ENCODE measurements at regions not wholly inside any gene's neighbourhood (a gene's known extent, or its start where the extent isn't known, plus 50 kb on each side); places are given as distances from the start of the nearest gene placed in this dataset.

- Histone ChIP-seq H3K9me3 (no peaks in the 10 kb centered on the region), H3K27me3 (peaks cover 0 to 6% (median 4%) of the 10 kb centered on the region in 3 donors), H3K36me3 (no peaks in the 10 kb centered on the region), H3K27ac (no peak overlapping the region), H3K4me3 (no peak overlapping the region), H3K4me1 (peaks cover 0 to 37% (median 4%) of the 10 kb centered on the region in 4 donors)
- WGBS, 5 donors = 77 to 82% (median 77%) methylated on average over 12 to 14 of the region's 14 CpGs
- intact Hi-C loops (cut with DNase I; ENCODE audit: low total_unique reads) = no loop called here
- DNase-seq = no peak
- TF ChIP-seq POLR2A (IDR thresholded peaks at IDR 0.05) (no peak), CTCF (IDR thresholded peaks at IDR 0.05) (no peak), EP300 (IDR thresholded peaks at IDR 0.05) (no peak), POLR2AphosphoS5 (IDR thresholded peaks at IDR 0.05) (no peak)
Observed at GRCh38 chr20:57809661-57810172, 99.9 kb upstream of the PMEPA1 start.

DNA sequence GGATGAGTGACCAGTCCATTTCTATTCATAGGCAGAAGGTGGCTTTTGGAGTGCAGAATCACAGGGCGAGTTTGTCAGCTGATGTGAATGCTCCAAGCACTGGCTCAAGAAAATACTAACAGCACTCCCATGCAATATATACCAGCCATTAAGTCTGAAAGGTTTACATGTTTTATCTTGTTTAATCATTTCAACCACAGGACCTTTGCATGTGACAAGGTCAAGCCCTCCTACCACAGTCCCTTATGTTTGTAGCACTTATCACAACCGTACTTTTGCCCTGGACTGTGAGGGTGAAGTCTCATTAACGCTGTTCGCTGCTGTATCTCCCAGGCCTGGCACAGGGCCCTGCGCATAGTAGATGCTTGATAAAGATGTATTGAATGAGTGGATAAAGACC is 99.3 kb upstream of the PMEPA1 start:
- Histone ChIP-seq H3K27me3 (peaks cover 0 to 6% (median 4%) of the 10 kb centered on the region in 3 donors), H3K4me1 (peaks cover 0 to 37% (median 4%) of the 10 kb centered on the region in 4 donors), H3K36me3 (no peaks in the 10 kb centered on the region), H3K9me3 (no peaks in the 10 kb centered on the region), H3K4me3 (no peak overlapping the region), H3K27ac (no peak overlapping the region)
- WGBS, 5 donors = 54 to 78% (median 57%) methylated on average over 5 of the region's 5 CpGs
- TF ChIP-seq POLR2A (IDR thresholded peaks at IDR 0.05) = no peak
- TF ChIP-seq CTCF (IDR thresholded peaks at IDR 0.05) = no peak
- no peak for TF ChIP-seq POLR2AphosphoS5 (IDR thresholded peaks at IDR 0.05)
- no peak for TF ChIP-seq EP300 (IDR thresholded peaks at IDR 0.05)
- no peak for DNase-seq
- intact Hi-C loops (cut with DNase I; ENCODE audit: low total_unique reads) = no loop called here

DNA sequence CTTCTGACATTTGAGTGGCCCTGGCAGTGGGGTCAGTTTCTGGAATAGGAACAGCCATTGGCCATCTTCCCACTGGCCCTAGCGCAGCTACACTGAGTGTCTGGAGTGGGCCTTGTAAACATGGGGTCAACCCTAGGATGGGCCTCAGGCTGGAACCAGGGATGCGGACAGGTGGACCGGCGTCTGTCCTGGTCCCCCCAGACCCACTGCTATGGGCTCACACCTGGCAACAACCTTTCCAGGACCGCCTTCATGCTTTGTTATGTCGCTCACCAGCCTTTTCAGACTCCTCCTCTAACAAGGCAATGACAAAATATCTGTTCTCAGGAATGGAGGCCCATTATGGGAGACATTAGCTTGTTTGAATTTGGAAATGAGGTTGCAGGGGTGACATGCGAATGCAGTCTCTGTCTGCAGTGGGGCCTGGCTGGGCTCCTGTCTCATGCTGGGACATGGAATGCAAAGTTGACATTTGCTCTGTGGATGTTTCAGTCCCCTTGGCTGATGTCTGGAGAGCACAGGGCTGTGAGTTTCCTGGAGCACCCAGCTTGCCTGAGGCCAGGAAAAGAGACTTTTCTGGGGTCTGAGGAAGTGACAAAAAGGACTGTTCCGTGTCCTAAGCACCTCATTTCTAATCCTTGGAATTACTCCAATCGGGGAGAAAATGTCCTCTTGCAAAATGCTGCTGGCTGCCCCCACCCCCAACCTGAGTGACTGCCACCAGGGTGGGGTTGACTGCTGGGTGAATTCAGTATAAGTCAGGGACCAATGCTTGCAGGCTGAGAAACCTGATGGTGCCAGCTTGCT is 98.7 kb upstream of the PMEPA1 start:
- Histone ChIP-seq H3K27ac (peak overlapping the region in 1 of 5 donors; percentile 5), H3K4me3 (no peak overlapping the region), H3K27me3 (peaks cover 0 to 6% (median 4%) of the 10 kb centered on the region in 3 donors), H3K4me1 (peaks cover 0 to 37% (median 4%) of the 10 kb centered on the region in 4 donors), H3K36me3 (no peaks in the 10 kb centered on the region), H3K9me3 (no peaks in the 10 kb centered on the region)
- intact Hi-C loops (cut with DNase I; ENCODE audit: low total_unique reads) = no loop called here
- WGBS, 5 donors = 81 to 91% (median 86%) methylated on average over 7 to 9 of the region's 9 CpGs
- no peak for TF ChIP-seq CTCF (IDR thresholded peaks at IDR 0.05)
- TF ChIP-seq EP300 (IDR thresholded peaks at IDR 0.05) = no peak
- no peak for TF ChIP-seq POLR2A (IDR thresholded peaks at IDR 0.05)
- no peak for TF ChIP-seq POLR2AphosphoS5 (IDR thresholded peaks at IDR 0.05)
- no peak for DNase-seq

- peak in 1 of 2 donors; percentile 34 for DNase-seq
- Histone ChIP-seq H3K4me1 (peaks cover 0 to 37% (median 4%) of the 10 kb centered on the region in 4 donors), H3K4me3 (no peak overlapping the region), H3K27me3 (peaks cover 0 to 6% (median 0%) of the 10 kb centered on the region in 3 donors), H3K27ac (peak overlapping the region in 1 of 5 donors; percentile 5), H3K36me3 (no peaks in the 10 kb centered on the region), H3K9me3 (no peaks in the 10 kb centered on the region)
- 75 to 90% (median 87%) methylated on average over 11 of the region's 11 CpGs for WGBS, 5 donors
- intact Hi-C loops (cut with DNase I; ENCODE audit: low total_unique reads) = no loop called here
- TF ChIP-seq POLR2AphosphoS5 (IDR thresholded peaks at IDR 0.05) (peak in 1 of 3 donors; percentile 33), CTCF (IDR thresholded peaks at IDR 0.05) (no peak), POLR2A (IDR thresholded peaks at IDR 0.05) (no peak), EP300 (IDR thresholded peaks at IDR 0.05) (peak; percentile 10)
Observed at GRCh38 chr20:57807401-57808263, 97.8 kb upstream of the PMEPA1 start.
